Keratinocyte (primary cell): ENCODE measurements at regions not wholly inside any gene's neighbourhood (a gene's known extent, or its start where the extent isn't known, plus 50 kb on each side); places are given as distances from the start of the nearest gene placed in this dataset.

Experiments
- EZH2 ChIP-seq: IDR thresholded peaks from one replicate; pipeline ENCODE4 v1.6.1; 2012; ENCODE audit warnings: inconsistent platforms, mild to moderate bottlenecking, low read length, moderate library complexity
- TF ChIP-seq, protein P1 (sequence below), 3 experiments: IDR thresholded peaks in 1 of 3; conservative IDR thresholded peaks in 1 of 3; optimal IDR thresholded peaks in 1 of 3; 2 replicates in 2 of 3; 3 replicates in 1 of 3; pipeline versions ENCODE3 to v1.5.1; 2011; ENCODE audit warnings: low read length in 3 of 3, mild to moderate bottlenecking in 3 of 3, moderate library complexity in 2 of 3, control low read depth in 1 of 3, inconsistent platforms in 1 of 3; ENCODE audit not compliant: insufficient read depth in 2 of 3; ENCODE audit errors: extremely low read depth in 1 of 3

DNA sequence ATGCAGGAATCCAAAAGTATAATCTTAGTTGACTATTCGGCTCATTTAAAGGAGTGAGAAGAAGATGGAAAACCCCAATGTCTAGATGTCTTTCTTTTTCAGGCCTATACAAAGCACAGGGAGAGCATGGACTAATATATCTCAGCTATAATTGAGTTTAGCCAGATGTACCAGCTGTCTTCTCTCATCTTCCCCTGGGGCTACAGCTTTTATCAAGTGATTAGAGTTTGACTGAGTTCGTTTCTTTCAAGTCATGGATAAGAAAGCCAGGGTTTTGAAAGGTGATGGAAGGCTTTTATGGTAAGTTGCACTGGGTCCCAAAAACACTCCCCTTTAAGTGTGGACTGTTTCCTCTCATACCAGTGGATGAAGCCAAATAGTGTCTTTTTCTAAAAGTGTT is 1172.8 kb upstream of the TENM4 start:
- TF ChIP-seq, protein P1, sequence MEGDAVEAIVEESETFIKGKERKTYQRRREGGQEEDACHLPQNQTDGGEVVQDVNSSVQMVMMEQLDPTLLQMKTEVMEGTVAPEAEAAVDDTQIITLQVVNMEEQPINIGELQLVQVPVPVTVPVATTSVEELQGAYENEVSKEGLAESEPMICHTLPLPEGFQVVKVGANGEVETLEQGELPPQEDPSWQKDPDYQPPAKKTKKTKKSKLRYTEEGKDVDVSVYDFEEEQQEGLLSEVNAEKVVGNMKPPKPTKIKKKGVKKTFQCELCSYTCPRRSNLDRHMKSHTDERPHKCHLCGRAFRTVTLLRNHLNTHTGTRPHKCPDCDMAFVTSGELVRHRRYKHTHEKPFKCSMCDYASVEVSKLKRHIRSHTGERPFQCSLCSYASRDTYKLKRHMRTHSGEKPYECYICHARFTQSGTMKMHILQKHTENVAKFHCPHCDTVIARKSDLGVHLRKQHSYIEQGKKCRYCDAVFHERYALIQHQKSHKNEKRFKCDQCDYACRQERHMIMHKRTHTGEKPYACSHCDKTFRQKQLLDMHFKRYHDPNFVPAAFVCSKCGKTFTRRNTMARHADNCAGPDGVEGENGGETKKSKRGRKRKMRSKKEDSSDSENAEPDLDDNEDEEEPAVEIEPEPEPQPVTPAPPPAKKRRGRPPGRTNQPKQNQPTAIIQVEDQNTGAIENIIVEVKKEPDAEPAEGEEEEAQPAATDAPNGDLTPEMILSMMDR (optimal IDR thresholded peaks at IDR 0.05 in 1 of 3, IDR thresholded peaks at IDR 0.05 in 1 of 3, conservative IDR thresholded peaks at IDR 0.05 in 1 of 3; ENCODE audit: extremely low read depth in 1 of 3, insufficient read depth in 2 of 3, low read length in 3 of 3), result no peak
- TF ChIP-seq EZH2, result no peak
